ENCODE measurements at regions not wholly inside any gene's neighbourhood (a gene's known extent, or its start where the extent isn't known, plus 50 kb on each side); places are given as distances from the start of the nearest gene placed in this dataset.

DNA sequence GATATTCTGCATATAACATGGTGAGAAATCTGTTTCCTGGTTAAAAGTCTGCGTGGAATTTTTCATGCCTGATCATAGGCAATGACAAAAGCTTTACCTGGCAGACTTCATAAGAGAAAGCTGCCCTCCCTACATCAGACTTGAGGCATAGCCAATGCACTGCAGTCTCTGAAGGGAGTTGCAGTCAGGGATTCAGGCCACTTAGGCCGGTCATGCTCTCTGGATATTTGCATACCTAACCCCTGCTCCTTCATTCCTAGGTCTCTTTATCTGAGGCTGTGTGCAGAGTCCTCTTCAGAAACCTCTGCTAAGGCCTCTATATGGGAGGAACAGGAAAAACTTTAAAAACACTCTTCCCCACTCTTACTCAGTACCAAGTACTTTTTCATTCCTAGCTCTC is 287.4 kb downstream of the PCDH17 start:
- DNase-seq, result no peak

- DNase-seq, result no peak
Observed at GRCh38 chr13:57925250-57925649, 293.7 kb downstream of the PCDH17 start.

DNA sequence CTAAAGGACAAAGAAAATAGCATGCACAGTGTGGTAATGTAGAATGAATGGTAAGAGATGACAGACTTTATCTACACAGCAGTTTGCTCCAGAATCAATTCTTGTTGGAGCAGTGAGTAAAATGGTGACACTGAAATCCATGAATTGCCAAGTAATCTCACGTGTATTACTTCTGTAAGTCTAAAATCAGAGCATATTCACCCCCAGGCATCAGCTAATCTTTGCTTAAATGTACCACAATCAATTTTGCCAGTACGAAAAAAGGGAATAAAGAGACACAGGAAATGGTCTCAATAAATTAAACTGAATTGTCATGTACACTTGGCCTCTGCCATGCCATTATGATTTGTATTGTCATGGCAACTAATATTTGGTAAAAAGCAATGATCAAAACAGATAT is 294.2 kb downstream of the PCDH17 start:
- DNase-seq, result no peak

DNA sequence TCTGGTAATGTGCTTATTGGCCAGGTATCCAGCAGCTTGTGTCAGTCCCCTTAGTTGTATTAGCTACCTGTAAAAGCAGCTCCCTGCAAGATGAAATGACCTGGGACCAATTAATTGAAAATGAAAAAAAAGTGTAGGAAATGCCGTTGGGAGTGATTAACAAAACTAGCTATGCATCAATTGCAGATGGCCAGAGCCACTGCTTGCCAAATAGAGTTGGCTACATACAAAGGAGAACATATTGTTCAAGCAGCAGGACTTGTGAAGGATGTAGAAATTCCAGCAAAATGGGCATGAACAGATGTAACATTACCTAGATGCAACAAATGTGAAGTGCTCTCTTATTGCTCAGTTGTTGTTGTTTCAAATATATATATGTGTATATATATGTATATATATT is 300.5 kb downstream of the PCDH17 start:
- no peak for DNase-seq

- DNase-seq, result no peak
Observed at GRCh38 chr13:57933606-57934005, 302.1 kb downstream of the PCDH17 start.

DNA sequence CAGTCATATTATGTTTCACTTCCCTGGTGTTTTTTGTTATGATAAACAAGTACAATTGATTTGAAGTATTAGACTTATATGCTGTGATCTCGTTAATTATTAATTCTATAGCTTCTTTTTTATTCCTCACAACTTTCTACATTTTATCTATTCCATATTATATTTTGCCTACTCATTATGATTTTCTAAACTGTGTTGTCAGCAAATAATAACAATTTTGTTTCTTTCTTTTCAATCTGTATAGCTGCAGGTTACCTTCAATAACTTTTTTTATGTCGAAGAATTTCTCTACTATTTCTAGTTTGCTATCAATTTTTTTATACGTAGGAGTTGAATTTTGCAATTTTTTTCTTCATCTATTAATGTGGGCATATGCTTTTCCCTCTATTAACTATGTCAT is 304.4 kb downstream of the PCDH17 start:
- DNase-seq, result no peak

- DNase-seq, result no peak
Observed at GRCh38 chr13:57946361-57946760, 314.8 kb downstream of the PCDH17 start.

DNA sequence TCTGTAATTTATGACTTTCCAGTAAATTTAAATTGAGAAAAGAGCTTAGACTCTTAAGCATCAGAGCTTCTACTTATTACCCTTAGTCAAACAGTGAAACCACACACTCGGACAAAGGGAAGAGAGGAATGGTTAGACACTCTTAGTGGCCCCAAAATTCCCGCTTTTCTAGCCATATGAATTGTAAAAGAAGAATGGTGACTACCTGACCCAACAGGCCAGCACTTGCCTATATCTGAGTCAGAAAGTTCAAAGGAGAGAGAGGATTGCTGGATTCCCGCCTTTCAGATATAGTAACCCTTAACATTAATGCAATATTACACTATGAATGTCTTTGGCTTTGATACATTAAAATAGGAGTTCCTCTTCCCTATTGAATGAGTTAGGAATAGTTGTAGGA is 317.3 kb downstream of the PCDH17 start:
- no peak for DNase-seq

- no peak for DNase-seq
Observed at GRCh38 chr13:57969951-57970350, 338.4 kb downstream of the PCDH17 start.

- DNase-seq, result no peak
Observed at GRCh38 chr13:57970404-57970803, 338.9 kb downstream of the PCDH17 start.

DNA sequence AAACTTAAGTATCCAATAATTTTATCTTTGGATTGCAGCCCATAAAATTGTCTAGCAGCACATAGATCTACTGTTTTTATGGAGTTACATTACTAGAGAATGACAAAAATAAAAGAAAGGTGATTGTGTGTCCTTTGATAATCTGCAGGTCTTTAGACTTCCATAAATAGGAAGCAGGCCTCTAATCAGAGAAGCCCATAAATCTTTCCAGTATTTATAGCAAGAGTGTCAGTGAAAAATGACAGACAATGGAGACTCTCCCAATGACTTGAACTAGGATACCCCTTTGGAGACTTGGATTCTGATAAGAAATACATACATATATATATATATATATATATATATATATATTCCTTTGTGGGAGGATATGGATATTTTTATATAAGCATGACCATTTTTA is 351.2 kb downstream of the PCDH17 start:
- no peak for DNase-seq

GRCh38 chr13:57988276-57988675 is 356.7 kb downstream of the PCDH17 start:
- DNase-seq, result no peak

DNA sequence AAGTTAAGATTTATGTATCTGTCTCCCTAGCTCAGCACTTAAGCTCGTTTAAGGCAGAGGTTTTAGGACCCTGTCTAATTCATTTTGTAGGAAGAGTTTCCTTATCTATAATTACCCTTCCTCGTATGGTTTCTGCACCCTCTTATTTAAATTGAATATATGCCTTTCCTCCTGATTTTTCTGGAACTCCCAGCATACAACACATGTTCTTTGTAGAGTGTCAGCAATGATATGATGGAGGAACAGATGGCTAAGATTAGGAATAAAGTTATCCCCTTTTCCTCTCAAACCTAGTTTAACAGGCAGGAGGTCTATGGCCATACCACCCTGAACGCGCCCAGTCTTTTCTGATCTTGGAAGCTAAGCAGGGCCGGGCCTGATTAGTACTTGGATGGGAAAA is 359.5 kb downstream of the PCDH17 start:
- DNase-seq, result no peak

DNA sequence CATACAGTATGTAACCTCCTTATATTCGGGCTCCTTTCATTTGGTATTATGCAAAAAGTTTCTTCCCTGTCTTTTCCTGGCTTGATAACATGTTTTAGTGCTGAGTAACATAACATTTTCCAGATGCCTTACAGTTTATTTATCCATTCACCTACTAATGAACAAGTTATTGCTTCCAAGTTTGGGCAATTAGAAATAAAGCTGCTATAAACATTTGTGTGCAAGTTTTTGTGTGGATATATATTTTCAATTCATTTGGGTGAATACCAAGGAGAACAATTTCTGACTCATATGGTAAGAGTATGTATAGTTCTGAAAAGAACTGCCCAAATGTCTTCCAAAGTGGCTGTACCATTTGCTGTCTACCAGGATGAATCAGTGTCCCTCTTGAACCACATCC is 360.9 kb downstream of the PCDH17 start:
- no peak for DNase-seq

- DNase-seq, result no peak
Observed at GRCh38 chr13:57996717-57997116, 365.2 kb downstream of the PCDH17 start.

DNA sequence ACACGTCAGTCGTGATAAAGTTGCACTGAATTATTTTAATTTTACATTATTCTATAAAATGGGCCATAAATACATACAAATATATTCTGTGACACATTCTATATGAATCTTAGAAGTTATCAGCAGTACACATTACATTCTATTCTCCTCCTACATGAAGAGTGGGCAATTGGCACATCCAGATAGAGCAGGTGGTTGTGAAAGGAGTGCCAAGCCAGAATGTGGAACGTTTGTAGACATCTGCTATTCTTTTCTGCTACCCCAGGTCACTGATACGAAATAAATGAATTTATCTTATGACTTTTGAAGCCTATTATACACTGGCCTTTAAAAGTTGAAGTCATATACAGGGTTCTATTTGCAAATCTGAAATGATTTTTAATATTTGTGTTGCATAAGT is 373.2 kb downstream of the PCDH17 start:
- DNase-seq, result no peak

DNA sequence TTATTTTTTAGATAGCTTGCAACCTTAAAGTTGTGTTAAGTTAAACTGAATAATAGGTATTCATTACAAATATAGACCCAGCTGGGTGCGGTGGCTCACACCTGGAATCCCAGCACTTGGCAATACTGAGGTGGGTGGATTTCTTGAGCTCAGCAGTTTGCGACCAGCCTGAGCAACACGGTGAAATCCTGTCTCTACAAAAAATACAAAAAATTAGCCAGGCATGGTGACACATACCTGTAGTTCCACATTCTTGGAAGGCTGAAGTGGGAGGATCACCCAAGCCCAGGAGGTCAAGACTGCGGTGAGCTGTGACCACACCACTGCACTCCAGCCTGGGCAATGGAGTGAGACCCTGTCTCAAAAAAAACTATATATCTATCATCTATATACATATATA is 386.5 kb downstream of the PCDH17 start:
- no peak for DNase-seq

DNA sequence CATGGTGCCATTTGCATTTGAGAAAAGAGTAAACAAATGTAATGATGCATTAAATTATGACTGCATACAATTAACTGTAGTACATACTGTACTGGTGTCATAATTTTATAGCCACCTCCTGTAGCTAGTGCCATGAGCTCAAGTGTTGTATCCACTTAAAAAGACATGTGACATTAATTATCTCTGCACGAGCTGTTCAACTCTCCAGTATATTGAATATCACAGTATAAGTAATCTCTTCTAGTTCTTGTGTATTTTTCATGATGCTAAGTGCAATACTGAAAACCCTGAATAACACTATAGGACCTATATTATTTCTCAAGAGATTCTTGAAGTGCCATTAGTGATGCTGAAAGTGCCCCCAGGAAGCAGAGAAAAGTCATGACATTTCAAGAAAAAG is 387.3 kb downstream of the PCDH17 start:
- peak; percentile 26 to 34 for DNase-seq

DNA sequence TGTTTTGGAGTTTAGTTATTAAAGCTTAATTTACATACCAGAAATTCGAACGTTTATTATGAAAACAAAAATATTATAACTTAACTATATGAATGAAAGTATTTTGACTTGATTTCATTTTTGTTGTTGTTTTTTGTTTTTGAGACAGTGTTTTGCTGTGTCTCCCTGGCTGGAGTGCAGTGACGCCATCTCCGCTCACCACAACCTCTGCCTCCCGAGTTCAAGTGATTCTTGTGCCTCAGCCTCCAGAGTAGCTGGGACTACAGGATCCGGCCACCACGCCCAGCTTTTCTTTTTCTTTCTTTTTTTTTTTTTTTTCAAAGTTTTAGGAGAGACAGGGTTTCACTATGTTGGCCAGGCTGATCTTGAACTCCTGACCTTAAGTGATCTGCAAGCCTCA is 392.6 kb downstream of the PCDH17 start:
- DNase-seq, result no peak

DNA sequence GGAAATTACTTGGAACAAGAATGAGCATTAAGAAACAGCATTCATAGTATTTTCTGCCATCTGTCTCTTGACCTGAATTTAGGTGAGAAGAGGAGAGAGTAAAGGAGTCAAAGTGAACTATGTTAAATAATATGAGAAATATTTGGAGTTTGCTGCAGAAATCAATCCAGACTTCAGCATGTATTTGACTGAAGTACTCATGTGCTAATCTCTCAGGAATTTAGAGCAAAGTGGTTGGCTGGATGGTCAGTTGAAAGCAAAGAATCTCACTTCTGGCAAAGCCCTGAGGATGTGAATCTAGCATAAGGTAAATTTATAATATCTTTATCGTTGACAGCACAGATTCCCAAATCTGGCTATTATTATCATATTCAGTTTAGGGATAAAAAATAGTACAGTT is 394.3 kb downstream of the PCDH17 start:
- DNase-seq, result no peak

DNA sequence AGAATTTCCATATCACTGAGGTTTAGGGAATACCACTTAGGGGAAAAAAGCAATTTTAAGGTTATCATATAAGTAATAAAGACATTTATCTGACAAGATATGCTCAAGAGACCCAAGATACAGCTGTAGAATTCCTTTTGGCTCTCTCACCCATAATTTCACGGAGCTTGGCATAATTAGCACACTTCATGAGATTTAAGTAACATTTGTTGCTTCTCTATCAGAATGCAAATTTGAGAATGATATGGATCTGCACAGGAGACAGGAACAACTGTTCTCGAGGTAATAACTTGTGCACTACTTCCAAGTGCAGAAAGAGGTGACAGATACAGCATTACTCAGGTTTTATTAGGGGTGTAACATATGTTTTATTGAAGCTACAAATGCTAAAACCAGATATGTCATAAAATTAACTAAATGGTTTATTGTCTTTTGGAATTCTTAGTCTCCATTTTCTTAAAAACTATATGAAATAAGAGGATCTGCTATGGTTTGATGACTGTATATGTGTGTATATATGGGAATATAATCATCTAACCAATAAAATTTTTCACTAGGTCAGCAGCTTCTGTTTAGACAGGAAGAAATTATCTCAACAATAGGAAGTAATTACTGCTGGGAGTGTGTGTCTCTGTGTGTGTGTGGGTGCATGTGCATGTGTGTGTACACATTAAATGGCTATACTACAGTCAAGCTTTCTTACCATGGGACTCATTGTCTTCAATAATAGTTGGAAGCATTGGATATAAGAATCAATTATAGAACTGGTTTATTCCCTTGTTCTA is 401.3 kb downstream of the PCDH17 start:
- DNase-seq, result no peak

DNA sequence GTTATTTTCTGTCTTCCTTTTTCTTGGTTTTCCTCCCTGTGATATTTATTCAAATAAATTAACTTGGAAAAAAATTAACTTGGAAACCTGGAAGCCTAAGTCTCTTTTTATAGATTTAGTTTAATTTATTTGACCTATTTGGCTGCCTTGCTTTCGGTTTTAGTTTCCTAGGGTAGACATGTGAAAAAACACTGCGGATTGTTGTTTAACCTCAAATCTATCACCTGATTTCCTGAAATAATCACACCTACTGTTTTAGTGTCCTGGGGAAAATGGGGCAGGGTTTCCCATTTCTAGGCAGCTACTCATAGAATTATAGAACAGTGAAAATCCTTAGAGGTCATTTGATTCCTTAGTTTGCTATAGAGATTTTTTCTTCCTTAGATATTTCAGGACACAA is 412.4 kb downstream of the PCDH17 start:
- no peak for DNase-seq

- DNase-seq, result no peak
Observed at GRCh38 chr13:58048670-58049069, 417.1 kb downstream of the PCDH17 start.

GRCh38 chr13:58051396-58051795 is 419.9 kb downstream of the PCDH17 start:
- DNase-seq, result no peak

DNA sequence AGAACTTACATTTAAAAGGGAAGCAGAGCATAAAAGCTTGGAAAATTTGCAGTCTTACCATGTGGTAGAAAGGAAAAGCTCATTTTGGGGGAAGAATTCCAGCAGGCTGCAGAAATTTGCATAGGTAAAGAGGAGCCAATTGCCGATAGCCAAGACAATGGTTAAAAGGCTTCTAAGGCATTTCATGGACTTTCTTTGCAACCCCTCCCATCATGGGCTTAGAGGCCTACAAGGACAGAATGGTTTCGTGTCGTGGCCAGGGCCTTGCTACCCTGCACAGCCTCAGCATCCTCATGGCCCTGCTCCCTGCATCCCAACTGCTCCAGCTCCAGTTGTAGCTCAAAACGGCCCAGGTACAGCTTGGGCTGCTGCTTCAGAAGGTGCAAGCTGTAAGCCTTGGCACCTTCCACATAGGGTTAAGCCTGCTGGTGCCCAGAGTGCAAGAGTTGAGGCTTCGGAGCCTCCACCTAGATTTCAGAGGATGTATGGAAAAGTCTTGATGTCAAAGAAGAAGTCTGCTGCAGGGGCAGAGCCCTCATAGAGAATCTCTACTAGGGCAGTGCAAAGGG is 420.3 kb downstream of the PCDH17 start:
- no peak for DNase-seq

All from NCI-H187 (cell line).